NCI-H748 (cell line): ENCODE measurements at regions not wholly inside any gene's neighbourhood (a gene's known extent, or its start where the extent isn't known, plus 50 kb on each side); places are given as distances from the start of the nearest gene placed in this dataset.
A peak's percentile ranks its signal among the peaks of the same experiment; 100 is the strongest.
"Not testable (repeated sequence)": the region's sequence is repeated elsewhere in the genome, so short reads cannot be mapped to it uniquely, and the experiment has no call there.

Experiments used
- DNase-seq: peaks from one replicate; lab custom pipeline; 2025; ENCODE audit not compliant: unreplicated experiment; lab: John Stamatoyannopoulos, UW

GRCh38 chr5:148740966-148741742 is 85.3 kb upstream of the ADRB2 start:
- peak; percentile 43 for DNase-seq

DNA sequence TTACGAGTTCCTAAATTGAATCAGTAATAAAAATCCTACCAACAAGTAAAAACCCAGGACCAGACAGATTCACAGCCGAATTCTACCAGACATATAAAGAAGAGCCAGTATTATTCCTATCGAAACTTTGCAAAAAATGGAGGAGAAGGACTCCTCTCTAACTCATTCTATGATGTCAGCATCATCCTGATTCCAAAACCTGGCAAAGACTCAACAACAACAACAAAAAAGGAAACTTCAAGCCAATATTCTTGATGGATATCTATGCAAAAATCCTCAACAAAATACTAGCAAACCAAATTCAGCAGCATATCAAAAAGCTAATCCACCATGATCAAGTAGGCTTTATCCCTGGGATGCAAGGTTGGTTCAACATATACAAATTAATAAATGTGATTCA is 84.6 kb upstream of the ADRB2 start:
- not testable (repeated sequence) for DNase-seq

DNA sequence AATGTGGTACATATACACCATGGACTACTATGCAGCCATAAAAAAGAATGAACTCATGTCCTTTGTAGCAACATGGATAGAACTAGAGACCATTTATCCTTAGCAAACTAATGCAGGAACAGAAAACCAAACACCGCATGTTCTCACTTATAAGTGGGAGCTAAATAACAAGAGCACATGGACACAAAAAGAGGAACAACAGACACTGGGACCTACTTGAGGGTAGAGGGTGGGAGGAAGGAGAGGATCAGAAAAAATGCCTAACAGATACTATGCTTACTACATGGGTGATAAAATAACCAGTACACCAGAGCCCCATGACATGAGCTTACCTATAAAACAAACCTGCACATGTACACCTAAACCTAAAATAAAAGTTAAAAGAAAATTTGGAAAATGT is 82.0 kb upstream of the ADRB2 start:
- DNase-seq: not testable (repeated sequence)

GRCh38 chr5:148746826-148747535 is 79.4 kb upstream of the ADRB2 start:
- DNase-seq: no peak

- DNase-seq: no peak
Observed at GRCh38 chr5:148747536-148747906, 78.9 kb upstream of the ADRB2 start.

DNA sequence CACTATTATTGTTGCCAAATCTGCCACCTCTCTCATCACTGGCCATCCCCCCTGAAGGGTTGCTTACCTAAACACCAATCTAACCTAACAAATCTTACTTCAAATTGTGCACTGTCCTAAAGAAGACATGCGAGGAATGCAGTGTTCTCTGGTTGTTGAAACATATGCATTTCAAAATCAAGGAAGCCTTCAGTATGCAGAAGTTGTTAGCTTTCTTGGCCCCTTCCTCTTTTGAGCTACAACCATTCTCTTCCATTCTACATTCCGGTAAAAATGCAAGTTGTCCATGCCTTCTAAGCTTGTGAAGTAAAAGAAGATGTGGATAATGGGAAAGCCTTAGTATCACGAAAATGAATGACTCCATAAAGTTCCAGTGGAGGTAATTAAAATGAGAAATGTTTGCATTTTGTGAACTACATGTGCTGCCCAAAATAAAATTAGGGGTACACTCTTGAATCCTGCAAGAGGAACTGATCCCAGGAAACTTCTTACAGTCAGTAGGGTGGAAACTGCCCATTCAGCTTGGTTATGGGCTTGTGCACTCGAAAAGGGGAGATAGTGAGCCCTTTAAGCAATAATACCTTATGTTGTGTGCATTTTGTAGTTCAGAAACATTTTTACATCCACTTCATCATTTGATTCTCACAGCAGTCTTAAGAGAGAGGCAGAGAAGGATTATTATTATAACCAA is 77.6 kb upstream of the ADRB2 start:
- DNase-seq: no peak

GRCh38 chr5:148750614-148751013 is 75.8 kb upstream of the ADRB2 start:
- DNase-seq: no peak

DNA sequence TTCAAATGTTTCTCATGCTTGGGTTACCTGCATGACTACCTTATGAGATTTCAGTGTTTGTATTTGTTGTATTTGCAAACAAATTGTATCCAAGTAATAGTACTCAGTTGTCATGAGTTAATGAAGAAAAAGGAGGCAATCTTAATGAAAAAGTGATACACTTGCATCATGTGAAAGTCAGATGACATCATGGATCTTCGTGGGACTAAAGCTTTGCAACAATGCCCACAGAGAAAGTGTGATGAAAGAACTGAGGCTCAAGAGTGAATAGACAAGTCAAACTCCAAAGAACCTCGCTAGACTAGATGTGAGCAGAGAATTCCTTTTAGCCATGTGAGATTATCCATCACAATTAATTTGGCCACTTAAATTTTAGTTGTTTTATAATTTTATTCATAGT is 75.4 kb upstream of the ADRB2 start:
- DNase-seq: no peak

DNA sequence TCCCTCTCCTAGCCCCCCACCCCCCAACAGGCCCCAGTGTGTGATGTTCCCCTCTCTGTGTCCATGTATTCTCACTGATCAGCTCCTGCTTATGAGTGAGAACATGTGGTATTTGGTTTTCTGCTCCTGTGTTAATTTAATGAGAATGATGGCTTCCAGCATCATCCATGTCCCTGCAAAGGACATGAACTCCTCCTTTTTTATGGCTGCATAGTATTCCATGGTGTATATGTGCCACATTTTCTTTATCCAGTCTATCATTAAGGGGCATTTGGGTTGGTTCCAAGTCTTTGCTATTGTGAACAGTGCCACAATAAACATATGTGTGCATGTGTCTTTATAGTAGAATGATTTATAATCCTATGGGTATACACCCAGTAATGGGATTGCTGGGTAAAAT is 74.0 kb upstream of the ADRB2 start:
- not testable (repeated sequence) for DNase-seq

- no peak for DNase-seq
Observed at GRCh38 chr5:148759101-148759500, 67.3 kb upstream of the ADRB2 start.

- no peak for DNase-seq
Observed at GRCh38 chr5:148760945-148761638, 65.3 kb upstream of the ADRB2 start.

DNA sequence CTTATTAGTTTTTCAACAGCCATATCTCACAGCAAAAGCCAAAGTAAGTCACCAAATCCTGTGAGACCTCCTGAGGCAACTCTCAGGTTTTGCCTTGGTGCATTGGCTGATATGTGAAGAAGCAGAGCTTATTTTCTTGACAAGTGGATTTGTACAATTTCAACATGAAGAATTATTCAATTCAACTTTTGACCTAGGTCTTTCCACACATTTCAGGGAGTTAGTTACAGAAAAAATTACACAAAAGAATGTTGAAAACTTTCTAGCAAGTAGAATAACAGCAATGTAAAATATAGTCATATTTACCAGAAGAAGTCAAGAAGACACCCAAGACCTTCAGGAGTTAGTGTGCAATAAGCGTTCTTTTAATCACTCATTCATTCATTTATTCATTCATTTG is 62.4 kb upstream of the ADRB2 start:
- no peak for DNase-seq

DNA sequence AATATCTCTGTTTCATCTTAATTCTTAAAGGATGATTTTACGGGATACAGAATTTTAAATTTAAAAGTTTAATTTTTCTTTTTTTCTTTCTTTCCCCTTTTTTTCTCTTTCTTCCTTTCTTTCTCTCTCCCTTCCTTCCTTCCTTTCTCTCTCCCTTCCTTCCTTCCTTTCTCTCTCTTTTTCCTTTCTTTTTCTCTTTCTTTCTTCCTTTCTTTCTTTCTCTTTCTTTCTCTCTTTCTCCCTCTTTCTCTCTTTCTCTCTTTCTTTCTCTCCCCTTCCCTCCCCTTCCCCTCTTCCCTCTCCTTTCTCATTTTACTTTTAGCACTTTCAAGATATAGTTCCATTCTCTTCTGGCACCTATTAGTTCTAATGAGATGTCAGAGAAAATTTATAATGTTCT is 61.4 kb upstream of the ADRB2 start:
- no peak for DNase-seq

DNA sequence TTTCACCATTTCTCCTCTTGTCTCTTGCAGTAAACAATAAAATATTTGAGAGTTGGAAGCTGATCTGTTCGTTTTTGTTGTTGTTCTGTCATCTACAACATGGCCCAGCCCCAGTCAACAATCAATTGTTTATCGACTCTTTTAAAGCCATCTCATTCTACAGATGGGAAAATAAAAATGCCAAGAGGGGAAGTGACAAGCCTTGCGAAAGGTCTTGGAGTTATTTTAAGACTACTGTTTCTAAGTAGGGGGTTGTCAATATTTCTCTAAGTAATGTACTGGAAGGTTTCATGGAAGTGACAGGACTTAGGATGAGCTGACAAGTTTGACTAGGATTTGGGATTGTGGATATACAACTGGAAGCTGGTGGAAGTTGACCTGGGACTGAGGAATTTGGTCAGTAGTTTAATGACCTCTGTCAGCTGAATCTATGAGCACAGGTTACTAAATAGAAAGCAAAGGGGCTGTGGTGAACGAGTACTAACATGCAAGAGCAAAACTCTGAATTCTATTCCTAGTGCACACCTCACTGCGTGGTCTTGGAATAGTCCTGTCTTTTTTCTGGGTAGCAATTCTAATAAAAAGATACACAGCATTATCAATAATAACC is 57.5 kb upstream of the ADRB2 start:
- DNase-seq: no peak

- no peak for DNase-seq
Observed at GRCh38 chr5:148769941-148770340, 56.5 kb upstream of the ADRB2 start.

DNA sequence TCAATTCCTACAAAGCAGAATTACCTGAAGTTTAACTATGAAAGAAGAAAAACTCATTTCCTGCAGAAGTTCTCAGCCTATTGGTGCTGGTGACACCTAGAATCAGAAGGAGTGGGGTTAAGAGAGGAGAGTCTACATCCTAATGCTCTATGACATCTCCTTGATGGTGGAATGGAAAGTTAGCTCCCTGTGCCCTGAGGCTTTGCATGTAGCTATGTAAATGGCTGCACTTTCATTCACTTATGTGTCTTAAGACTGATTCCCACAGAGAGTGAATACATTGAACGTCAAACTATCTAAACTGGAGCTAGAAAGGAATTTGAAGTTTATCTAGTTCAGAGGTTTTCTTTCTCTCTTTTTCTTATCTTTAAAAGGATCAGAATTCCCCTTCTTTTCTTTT is 52.1 kb upstream of the ADRB2 start:
- DNase-seq: no peak

DNA sequence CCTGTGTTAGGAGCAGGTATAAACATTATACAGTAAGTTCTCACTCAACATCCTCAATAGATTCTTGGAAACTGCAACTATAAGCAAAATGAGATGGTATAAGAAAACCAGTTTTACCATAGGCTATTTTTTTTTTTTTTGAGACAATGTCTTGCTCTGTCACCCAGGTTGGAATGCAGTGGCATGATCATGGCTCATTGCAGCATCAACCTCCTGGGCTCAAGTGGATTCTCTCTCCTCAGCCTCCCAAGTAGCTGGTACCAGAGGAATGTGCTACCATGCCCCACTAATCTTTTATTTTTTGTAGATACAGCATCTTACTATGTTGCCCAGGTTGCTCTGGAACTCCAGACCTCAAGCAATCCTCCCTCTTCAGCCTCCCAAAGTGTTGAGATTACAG is 50.1 kb upstream of the ADRB2 start:
- DNase-seq: no peak
